ENCODE measurements at regions not wholly inside any gene's neighbourhood (a gene's known extent, or its start where the extent isn't known, plus 50 kb on each side); places are given as distances from the start of the nearest gene placed in this dataset.

DNA sequence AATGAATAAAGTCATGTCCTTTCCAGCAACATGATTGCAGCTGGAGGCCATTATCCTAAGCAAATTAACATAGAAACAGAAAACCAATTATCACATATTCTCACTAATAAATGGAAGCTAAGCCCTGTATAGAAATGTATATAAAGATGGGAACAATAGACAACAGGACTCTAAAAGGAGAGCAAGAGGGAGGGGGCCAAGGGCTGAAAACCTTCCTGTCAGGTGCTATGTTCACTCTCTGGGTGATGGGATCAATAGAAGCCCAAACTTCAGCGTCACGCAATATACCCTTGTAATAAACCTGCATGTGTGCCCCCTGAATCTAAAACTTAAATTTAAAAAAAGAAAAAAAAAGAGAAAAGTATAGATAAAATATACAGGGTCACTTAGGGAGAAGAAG, 163.7 kb upstream of the ACO1 start:
- in situ Hi-C loops (cut with HindIII; ENCODE audit: low pct_unique_long_range_greater_than_20kb, low sequenced_read_pairs) = no loop called here

GRCh38 chr9:32234451-32234850, 150.0 kb upstream of the ACO1 start:
- DNase-seq (ENCODE audit: low read depth) = no peak
- in situ Hi-C loops (cut with HindIII; ENCODE audit: low pct_unique_long_range_greater_than_20kb, low sequenced_read_pairs) = no loop called here

More for the DNA sequence above, 163.7 kb upstream of the ACO1 start:
- DNase-seq (ENCODE audit: low read depth) = no peak

GRCh38 chr9:32247168-32247567, 137.3 kb upstream of the ACO1 start:
- no peak for DNase-seq (ENCODE audit: low read depth)
- in situ Hi-C loops (cut with HindIII; ENCODE audit: low pct_unique_long_range_greater_than_20kb, low sequenced_read_pairs) = no loop called here

- in situ Hi-C loops (cut with HindIII; ENCODE audit: low pct_unique_long_range_greater_than_20kb, low sequenced_read_pairs) = no loop called here
Measured at GRCh38 chr9:32248189-32248712, 136.2 kb upstream of the ACO1 start.

DNA sequence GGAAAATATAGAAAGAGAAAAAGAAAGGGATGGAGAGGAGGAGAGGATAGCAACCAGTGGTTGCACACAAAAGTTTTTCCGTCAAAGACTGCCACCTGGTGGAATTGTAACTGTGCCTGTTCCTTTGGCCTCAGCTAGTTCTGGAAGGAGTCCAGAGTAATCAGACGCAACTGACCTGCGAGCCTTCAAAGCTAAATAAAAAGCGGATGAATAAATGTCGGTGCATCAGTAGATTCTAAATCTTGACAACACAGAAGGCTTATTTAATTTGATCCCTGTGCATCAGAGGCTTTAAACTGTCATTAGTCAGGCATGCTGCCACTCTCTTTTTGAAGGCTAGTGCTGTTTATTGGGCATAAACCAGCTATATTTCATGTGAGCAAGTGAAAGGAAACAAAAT, 132.9 kb upstream of the ACO1 start:
- DNase-seq (ENCODE audit: low read depth) = peak; percentile 34
- in situ Hi-C loops (cut with HindIII; ENCODE audit: low pct_unique_long_range_greater_than_20kb, low sequenced_read_pairs) = no loop called here

More at GRCh38 chr9:32248189-32248712, 136.2 kb upstream of the ACO1 start:
- no peak for DNase-seq (ENCODE audit: low read depth)

GRCh38 chr9:32253731-32254130, 130.7 kb upstream of the ACO1 start:
- in situ Hi-C loops (cut with HindIII; ENCODE audit: low pct_unique_long_range_greater_than_20kb, low sequenced_read_pairs) = no loop called here
- DNase-seq (ENCODE audit: low read depth) = no peak

DNA sequence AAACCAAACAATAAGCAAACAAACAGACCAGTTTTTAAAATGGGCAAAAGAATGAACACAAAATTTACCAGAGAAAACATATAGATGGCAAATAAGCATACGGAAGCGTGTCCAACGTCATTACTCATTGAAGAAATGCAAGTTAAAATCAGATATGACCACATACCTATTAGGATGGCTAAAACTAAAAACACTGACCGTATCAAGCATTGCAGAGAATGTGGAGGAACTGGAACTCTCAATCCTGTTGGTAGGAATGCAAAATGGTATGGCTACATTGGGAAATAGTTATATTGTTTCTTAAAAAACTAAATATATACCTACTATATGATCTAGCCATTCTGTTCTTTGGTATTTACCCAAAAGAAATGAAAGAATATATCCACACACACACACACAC, 129.4 kb upstream of the ACO1 start:
- no peak for DNase-seq (ENCODE audit: low read depth)
- in situ Hi-C loops (cut with HindIII; ENCODE audit: low pct_unique_long_range_greater_than_20kb, low sequenced_read_pairs) = no loop called here

GRCh38 chr9:32258482-32258881, 126.0 kb upstream of the ACO1 start:
- in situ Hi-C loops (cut with HindIII; ENCODE audit: low pct_unique_long_range_greater_than_20kb, low sequenced_read_pairs) = no loop called here
- DNase-seq (ENCODE audit: low read depth) = no peak

GRCh38 chr9:32260151-32260862, 124.1 kb upstream of the ACO1 start:
- DNase-seq (ENCODE audit: low read depth) = no peak
- in situ Hi-C loops (cut with HindIII; ENCODE audit: low pct_unique_long_range_greater_than_20kb, low sequenced_read_pairs) = no loop called here

DNA sequence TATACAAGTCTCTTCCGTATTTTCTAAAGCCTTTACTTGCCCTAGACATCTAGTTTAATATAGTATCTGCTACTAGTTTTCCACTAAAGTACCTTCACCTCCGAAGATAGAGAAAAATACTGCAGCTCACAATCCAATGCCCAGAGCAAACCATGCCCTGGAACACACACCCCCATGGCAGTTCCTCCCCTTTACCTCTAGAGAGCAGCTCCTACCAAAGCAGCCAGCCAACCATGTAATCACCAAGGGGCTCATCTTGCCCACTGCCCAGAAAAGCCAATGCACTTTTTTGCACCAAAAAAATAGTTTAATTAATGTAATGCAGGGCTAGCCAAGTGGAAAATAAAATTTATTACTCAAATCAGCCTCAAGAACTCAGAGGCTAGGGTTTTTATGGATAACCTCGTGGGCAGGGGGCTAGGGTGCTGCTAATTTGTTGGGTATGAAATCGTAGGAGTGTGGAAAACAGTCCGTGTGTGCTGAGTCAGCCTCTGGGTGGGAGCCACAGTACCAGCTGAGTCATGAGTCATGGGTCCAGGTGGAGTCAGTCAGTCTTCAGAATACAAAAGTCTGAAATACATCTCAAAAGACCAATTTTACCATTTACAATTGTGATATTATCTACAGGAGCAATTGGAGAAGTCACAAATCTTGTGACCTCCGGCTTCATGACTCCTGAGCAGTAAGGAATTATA, 120.1 kb upstream of the ACO1 start:
- in situ Hi-C loops (cut with HindIII; ENCODE audit: low pct_unique_long_range_greater_than_20kb, low sequenced_read_pairs) = no loop called here

DNA sequence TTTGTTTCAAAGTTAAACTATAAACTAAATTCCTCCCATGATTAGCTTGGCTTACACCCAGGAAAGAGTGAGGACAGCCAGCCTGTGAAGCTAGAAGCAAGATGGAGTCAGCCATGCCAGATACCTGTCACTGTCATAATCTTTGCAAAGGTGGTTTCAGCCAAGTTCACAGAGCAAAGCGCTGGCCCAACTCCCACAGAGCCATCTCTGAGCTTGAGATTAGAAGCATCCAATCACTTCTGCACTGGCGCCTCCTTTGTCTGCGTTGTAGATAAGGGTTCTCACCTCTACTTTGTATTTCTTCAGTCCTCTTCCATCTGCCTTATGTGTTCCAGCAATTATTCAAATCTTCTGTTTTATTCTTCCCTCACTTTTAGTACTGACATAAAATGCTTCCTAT, 119.4 kb upstream of the ACO1 start:
- in situ Hi-C loops (cut with HindIII; ENCODE audit: low pct_unique_long_range_greater_than_20kb, low sequenced_read_pairs) = no loop called here
- DNase-seq (ENCODE audit: low read depth) = no peak

More for the DNA sequence above, 120.1 kb upstream of the ACO1 start:
- DNase-seq (ENCODE audit: low read depth) = no peak

DNA sequence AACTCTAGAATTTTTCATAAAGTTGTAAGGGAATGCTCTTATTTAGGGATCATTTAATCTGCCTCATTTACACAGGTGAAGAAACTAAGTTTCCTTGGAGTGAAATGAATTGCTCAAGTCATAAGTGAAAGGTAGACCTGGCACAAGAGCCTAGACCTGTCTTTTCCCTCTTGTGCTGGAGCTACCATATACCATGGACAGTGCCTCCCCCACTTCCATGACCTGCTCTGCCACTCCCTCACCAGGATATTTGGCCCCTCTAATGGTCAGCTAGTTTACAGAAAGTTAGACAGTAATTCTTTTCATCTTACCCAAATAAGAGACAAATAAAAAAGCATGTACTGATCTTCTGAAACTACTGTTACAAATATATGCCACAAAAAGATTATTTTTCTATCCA, 105.5 kb upstream of the ACO1 start:
- DNase-seq (ENCODE audit: low read depth) = no peak
- in situ Hi-C loops (cut with HindIII; ENCODE audit: low pct_unique_long_range_greater_than_20kb, low sequenced_read_pairs) = no loop called here

DNA sequence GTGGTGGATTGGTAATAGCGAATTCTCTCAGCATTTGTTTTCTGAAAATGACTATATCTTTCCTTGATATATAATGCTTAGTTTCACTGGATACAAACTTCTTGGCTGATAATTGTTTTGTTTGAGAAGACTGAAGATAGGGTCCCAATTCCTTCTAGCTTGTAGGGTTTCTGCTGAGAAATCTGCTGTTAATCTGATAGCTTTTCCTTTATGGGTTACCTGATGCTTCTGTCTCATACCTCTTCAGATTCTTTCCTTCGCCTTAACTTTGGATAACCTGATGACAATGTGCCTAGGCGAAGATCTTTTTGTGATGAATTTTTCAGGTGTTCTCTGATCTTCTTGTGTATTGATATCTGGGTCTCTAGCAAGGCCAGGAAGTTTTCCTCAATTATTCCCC, 94.7 kb upstream of the ACO1 start:
- in situ Hi-C loops (cut with HindIII; ENCODE audit: low pct_unique_long_range_greater_than_20kb, low sequenced_read_pairs) = no loop called here
- DNase-seq (ENCODE audit: low read depth) = no peak

DNA sequence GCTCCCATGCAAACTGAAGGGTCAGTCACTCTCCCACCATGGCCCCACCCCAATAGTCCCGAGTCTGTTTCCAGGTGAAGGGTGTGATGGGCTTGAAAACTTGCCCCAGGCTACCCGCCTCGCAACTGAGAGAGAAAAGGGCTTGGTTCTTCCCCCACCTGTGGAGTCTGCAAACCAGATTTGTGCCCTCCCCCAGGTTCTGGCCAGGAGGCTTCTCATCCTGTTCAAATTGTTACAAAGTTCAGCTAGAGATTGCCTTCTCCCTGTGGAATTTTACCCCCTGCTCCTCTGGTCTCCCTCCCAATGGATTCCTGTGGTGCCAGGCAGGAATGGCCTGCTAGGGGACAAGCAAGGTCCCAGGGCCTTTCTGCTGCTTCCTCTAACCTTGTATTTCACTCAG, 93.1 kb upstream of the ACO1 start:
- DNase-seq (ENCODE audit: low read depth) = no peak
- in situ Hi-C loops (cut with HindIII; ENCODE audit: low pct_unique_long_range_greater_than_20kb, low sequenced_read_pairs) = no loop called here

DNA sequence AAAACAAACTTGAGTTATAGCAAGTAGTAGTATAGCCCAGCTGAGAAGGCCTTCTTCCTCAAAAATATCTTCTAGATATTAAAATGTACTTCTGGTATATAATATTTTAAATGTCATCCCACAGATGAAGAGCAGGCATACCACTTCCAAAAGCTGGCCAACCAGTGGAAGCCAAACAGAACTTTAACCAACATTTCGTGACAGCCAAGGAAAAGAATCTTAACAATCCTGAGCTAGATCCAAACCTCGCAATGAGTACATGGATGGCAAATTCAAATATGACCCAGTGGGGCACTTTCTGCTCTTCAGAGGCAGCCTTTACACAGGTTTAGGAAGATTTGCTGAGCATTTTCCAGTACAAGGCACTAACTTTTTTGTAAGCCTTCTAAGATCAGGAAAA, 91.8 kb upstream of the ACO1 start:
- in situ Hi-C loops (cut with HindIII; ENCODE audit: low pct_unique_long_range_greater_than_20kb, low sequenced_read_pairs) = no loop called here
- no peak for DNase-seq (ENCODE audit: low read depth)

DNA sequence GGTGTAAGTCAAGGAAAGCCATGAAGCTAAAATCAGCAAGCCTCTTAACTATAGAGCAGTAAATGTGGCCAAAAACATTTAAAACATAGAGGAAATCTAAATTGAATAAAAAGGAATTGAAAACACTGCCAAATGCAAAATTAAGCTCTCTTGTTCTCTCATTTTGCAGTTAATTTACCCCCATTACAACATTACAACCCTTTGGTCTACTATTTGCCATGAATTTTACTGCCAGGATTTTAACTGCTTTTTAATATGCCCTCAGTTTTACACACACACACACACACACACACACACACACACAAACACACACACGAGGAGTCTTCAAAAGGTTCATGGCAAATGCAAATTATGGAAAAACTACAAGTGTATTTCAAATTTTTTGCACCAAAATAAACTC, 91.4 kb upstream of the ACO1 start:
- DNase-seq (ENCODE audit: low read depth) = no peak
- in situ Hi-C loops (cut with HindIII; ENCODE audit: low pct_unique_long_range_greater_than_20kb, low sequenced_read_pairs) = no loop called here

DNA sequence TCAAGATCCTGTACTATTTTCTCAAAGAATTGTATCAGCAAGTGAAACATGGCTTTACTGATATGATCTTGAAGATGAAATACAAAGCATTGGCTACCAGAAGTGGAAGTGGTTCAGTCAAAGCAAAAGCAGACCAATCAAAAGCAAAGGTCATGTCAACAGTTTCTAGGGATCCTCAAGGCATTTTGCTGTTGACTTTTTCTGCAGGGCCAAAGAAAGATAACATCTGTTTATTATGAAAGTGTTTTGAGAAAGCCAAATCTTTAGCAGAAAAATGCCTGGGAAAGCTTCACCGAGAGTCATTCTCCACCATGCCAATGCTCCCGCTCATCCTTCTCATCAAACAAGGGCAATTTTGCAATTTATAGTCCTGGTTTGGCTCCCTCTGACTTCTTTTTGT, 90.3 kb upstream of the ACO1 start:
- in situ Hi-C loops (cut with HindIII; ENCODE audit: low pct_unique_long_range_greater_than_20kb, low sequenced_read_pairs) = no loop called here
- no peak for DNase-seq (ENCODE audit: low read depth)

GRCh38 chr9:32300373-32300772, 84.1 kb upstream of the ACO1 start:
- DNase-seq (ENCODE audit: low read depth) = no peak
- in situ Hi-C loops (cut with HindIII; ENCODE audit: low pct_unique_long_range_greater_than_20kb, low sequenced_read_pairs) = no loop called here

GRCh38 chr9:32304495-32304894, 79.9 kb upstream of the ACO1 start:
- in situ Hi-C loops (cut with HindIII; ENCODE audit: low pct_unique_long_range_greater_than_20kb, low sequenced_read_pairs) = no loop called here
- DNase-seq (ENCODE audit: low read depth) = no peak

DNA sequence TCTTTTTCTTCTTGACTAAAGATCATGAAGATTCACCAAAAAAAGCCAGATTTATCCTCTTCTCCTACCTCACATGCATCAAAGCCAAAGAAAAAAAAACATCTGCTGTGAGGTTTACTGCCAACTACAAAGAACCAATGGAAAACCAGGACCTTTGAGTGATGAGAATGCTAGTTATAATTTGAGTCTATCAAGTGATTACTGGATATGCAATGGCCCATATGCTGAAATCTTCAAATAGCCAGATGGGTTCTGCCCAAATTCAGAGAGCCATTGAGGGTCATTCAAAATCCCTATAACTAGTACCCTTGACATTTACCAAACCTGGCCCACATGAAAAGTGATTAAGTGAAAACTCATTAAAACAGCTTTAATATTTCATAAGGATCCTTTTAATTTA, 78.4 kb upstream of the ACO1 start:
- DNase-seq (ENCODE audit: low read depth) = no peak
- in situ Hi-C loops (cut with HindIII; ENCODE audit: low pct_unique_long_range_greater_than_20kb, low sequenced_read_pairs) = no loop called here

All from Caki2 (cell line).